GM19397 (cell line): ENCODE measurements at regions not wholly inside any gene's neighbourhood (a gene's known extent, or its start where the extent isn't known, plus 50 kb on each side); places are given as distances from the start of the nearest gene placed in this dataset.

Experiments
- ATAC-seq: cut with Tn5 transposase; IDR thresholded peaks from one replicate; pipeline ENCODE4 v1.9.1; 2021; ENCODE audit warnings: mild to moderate bottlenecking, moderate library complexity; ENCODE audit not compliant: unreplicated experiment

DNA sequence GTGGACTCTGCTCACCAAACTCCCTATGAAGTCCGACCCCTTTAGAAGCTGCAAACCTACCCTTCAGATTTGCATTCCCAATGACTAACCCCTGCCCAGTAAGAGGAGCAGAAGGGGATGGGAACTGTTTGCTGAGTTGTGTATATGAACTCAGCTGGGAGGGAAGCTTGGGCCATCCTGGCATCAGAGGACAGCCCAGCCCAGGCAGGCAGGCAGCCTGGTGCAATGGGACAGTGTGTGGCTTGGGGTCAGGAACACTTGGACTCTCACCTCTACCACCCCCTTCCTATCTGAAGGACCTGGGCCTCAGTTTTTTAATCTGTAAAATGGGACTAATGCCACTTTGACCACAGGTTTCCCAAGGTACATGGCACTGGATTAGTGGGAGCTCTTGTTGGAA, 147.4 kb upstream of the GPR26 start:
- no peak for ATAC-seq

DNA sequence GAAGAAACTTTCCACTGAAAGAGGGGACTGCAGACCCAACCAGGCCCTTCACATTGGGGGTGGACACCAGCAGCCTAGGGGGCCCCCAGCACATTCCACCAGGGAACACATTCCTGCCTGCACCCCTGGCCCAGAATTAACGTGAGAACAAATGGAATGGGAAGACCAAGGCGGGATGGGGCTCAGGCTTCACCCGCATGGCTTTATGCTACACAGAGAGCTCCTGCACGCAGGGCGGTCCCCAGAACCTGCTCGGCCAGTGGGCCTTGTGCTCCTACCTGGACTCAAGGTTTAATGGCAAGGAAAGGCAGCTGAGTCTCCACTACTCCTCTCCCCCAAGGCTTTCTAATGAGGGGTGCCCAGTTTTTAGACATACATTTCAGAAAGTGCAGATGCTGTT, 146.3 kb upstream of the GPR26 start:
- no peak for ATAC-seq

DNA sequence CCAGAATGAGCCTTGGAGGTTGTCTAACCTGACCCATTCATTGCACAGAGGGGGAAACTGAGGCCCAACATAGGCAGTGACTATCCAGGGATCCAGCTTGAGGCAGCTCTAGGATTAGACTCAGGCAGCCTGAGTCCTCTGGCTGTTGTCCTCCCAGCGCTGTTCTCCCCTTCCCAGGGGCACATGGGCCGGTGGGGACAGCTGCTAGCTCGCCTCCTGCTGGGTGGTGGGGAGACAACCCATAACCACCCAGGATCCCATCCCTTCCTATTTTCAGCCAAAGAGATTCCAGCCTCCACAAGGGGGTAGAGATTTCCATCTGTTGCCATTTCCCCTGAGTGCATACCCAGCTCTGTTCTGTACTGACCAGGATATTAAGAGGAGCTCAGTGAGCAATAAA, 145.1 kb upstream of the GPR26 start:
- ATAC-seq, result no peak

DNA sequence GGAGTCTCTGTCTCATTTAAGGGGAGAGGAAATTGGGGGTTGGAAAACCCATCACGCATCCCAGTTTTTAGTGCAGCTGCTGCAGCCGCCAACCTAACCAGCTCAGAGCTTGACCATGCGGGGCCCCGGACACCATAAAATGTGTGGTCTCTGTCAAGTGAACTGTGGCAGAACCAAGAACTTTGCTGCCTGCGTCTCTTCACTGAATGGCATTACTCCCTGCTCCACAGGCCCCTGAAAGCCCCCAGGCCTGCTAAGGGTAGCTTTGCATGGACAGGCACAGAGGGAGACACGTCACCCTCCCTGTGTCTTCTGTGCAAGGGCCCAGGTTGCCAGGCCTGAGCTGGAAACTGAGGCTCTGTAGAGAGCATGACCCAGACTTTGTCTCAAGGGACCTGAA, 144.6 kb upstream of the GPR26 start:
- ATAC-seq, result no peak

DNA sequence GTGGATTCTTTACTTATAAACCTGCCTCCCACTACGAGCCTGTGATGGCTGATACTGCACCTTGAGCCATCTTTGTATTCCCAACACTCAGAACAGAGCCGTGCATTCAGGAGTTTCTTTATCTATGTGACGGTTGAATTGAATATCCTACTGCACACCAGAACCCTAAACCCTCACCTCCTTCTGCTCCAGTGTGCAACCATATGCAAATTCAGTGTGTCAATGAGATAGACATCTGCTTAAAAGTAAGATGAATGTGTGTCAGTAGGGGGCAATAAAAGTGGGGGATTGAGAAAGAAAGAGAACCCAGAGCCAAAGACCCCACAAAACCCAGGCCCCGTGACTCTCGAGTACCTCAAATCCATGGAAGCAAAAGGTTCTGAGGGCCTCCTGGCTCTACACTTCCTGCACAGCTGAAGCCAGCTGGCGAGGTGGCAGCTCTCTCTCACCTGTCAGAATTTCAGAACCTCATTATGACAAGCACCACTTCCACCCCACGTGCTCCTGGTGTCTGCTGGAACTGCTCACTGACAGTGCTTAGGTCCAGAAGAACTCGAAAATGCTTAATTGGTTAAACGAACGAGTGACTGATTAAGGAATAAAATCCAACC, 143.3 kb upstream of the GPR26 start:
- no peak for ATAC-seq

DNA sequence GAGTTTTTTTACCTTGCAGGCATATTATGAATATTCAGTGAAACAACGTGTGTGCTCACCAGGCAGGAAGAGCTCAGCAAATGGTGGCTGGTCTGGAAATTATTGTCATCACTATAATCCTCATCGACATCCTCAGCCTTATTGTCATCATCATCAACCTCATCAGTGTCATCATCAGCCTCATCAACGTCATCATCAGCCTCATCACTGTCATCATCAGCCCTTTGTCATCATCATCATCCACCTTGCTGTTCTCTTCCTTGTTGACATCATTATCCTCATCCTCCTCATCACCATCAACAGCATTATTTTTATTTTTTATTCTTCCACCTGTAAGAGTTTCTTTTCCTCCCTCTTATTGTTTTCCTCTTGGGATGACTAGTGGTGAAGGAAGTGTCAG, 142.3 kb upstream of the GPR26 start:
- ATAC-seq, result no peak

DNA sequence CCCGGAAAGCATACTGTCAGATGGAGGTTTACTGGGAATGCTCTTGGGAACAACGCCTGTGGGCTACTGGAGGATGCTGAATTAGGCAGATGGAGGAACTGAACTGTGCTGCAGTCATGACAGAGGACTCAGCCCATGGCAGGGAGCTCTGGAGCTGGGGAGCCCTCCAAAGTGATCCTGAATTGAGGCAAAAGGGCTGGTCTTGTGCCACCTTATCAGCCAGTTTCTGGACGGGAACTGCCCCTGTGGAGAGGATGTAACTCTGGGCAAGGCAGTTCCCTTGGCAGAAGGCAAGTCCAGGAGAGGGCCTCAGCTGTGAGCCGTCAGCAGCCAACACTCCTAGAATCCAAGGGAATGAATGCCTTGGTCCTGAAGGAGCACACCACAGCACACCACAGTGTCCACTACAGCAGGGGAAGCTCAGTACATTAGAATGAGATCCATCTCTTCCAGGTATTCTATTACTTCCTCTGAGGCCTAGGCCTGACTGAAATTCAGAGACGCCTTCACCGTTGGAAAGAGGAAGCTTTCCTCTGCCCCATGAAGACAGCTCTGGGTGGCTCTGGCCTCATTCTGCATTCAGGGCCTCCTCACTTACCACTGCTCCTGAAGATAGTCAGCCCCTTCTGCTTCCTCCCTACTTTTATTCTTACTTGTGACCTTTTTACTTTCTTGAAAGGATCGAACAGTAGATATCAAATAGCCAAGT, 139.6 kb upstream of the GPR26 start:
- ATAC-seq, result no peak

DNA sequence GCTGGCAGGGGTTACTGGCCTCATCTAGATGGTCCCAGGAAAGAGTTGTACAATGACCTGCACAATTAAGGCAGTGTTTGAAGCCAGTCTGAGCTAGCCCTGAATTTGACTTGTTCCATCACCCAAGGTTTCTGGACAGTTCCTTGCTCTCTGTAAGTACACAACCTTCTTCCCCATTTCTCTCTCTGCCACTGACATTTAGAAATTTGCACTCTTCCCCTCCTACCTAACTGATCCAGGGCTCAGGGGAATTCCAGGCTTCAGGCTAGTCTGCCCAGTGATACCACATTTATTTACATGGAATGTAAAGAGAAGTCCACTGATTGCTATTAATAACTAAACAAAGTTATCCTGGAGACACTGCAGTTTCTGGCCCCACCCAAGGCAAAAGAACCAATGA, 139.0 kb upstream of the GPR26 start:
- no peak for ATAC-seq

DNA sequence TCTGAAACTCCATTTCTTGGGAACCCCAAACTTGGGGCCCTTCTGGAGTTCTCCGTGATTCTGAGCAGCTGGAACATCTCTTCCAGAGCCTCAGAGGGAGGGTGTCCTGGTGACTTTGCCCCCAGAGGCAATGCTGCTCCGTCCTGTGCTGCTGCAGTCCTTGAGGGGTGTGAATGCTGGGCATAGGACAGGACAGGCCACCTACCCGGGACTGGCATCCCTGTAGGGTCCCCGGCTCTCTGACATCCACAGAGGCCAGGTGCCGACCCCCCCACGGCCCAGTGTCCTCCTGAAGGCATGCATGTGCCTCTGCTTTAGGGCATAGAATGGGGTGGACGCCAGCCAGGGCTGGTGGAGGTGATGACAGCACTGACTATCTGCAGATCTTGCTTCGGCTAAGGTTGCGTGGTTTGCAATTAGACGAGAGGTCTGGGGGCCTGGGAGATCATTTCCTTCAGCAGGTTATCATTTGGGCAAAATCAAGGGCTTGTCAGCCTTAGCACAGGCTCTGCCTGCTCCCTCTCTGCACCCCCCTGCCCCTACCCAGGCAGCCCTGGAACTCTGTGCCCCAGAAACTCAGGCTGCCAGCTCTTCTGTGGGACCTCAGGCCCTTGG, 136.9 kb upstream of the GPR26 start:
- no peak for ATAC-seq

DNA sequence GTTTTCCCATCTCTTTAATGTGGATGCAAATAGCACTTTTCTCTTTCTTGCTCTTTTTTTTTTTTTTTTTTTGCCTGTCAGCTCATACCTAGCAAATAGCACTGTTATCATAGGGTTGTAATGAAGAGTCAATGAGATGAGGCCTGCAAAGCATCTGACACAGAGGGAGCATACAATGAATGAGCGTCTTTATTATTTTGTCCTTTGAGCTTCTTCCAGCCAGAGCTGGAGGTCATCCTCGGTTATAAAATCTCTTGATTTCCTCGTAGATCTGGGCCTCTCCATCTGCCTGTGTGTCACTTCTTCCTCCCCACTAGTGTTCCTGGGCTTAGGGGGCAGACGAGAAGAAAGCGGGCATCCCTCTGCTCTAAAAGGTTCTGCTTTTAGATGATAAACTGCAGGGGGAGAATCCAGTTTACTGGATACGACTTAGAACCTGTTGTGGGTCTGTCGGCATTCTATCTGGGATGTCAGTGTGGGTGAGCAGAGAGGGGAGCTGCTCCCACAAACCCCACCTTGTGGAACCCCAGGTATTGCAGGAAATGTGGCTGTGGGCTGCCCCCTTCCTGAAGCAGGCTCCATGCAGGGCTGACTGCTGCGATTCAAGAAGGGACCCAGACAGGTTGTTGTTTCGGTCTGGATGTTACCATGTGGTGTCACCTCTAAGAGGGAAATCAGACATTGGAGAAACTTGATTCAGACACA, 135.8 kb upstream of the GPR26 start:
- no peak for ATAC-seq

DNA sequence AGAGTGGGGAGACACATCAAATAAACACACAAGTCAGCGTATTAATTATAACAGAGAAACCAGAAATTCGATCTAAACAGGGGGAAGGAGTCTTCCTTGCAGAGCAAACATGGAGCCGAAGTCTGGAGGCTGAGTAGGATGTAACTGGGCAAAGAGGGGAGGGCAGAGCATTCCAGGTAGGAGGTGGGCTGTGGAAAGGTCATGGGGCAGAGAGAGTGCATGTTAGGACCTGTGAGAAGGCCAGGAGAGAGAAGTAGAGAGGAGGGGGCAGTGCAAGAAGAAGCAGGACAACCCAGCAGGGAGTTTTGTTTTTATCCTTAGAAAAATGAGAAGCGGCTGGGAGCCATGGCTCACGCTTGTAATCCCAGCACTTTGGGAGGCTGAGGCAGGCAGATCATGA, 130.8 kb upstream of the GPR26 start:
- no peak for ATAC-seq

DNA sequence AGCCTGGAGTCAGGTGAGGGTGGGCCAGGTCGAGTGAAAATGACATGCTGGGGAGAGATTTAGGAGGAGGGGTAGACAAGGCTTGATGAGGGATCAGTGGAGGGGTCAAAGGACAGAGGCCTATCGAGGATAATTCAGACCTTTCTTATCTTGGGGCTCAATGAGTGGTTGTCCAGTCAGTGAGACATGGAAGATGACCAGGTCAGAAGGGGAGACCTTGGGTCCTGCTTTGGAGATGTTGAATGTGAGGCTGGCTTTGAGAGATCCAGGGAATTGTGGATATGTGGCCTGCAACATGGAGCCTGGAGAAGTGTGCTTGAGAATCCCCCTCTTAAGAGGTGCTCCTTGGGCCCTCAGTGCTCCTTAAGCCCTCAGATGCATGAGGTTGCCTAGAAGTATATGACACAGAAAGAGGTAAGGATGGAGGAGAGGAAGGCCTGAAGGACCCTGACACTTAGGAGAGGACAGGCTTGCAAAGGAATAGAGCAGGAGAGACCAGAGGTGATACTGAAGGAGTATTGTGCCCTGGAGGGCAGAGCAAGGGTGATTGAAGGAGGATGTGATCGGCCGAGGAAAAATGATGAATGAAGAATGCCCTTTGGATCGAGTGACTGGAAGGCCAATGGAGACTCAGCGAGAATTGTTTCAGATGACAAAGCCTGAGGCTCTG, 129.8 kb upstream of the GPR26 start:
- ATAC-seq, result no peak

DNA sequence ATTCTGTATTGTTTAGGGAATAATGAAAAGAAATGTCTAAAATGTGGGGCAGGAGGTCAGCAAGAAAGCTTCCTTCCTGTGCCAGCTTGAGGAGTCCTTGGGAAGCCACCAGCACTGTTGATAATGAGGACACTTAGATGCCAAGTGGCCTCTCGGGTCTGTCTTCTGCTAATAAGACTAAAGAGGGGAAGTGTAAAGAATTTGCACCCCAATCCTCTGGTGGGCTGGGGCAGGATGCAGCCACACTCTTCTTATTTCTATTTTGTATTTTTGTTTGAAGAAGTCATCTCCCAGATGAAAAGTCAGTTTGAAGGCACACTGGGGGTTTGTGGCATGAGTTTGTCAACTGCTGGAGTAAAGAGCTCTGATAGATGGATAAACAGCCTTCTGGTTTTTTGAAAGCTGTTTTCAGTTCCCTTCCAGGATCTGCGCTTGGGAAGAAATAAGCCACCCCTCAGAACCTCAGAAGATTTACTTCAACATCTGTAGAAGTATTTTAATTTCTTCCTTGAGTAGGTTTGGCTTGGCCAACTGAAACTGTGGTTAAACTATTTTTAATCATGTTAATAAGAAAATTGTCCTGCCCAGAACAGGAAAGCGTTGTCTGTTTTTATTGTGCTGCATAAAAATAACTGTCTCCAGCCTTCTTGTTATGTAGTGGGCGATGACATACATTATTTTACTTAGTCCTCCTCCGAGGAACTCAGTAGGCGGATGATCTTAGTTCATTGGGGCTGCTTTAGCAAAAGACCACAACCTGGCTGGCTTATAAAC, 128.8 kb upstream of the GPR26 start:
- no peak for ATAC-seq

DNA sequence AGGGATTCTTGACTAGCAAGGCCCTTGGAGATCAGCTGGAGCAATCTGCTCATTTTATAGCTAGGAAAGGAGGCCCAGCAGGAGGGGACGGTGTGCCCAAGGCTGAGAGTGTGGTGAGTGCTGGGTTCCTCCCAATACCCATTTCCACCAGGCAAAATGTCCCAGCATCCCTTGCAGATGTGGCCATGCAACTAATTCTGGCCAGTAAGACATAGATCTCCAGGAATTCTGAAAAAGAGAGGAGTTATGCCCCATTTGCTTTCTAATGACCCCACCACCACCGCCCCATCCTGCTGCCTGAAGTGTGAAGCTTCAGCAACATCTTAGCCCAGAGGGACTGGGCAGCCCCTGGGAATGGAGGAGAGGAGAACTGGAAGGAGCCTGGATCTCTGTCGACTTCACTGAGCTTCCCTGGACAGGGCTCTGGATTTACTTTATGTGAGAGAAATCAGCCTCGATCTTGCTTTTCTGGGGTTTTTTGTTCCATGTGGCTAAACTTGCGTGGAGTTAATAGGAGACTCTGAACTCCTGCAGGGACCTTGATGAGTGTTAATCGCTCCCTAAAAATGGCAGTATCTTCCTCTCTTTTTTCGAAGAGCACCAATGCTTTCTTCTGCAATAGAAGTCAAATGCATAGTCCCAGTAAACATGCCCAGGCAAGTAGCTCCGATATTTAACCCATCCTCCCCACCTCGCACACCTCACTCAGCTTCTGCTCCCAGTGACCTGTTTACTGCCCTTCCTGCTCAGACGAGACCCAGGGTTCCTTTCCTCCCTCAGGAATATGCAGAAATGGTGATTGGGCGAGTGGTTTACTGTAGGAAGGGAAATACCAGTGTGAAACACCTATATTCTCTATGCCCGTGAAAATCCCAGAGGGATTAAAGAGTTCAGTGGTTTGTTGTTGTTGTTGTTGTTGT, 127.5 kb upstream of the GPR26 start:
- ATAC-seq, result no peak

DNA sequence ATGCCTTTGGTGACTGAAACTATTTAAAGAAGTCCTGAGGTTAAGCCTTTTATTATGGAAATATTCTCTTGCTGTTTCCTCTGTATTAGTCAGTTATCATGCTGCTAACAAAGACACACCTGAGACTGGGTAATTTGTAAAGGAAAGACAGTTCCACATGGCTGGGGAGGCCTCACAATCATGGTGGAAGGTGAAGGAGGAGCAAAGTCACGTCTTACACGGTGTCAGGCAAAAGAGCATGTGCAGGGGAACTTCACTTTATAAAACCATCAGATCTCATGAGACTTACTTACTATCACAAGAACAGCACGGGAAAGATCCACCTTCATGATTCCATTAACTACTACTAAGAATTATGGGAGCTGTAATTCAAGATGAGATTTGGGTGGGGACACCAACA, 121.2 kb upstream of the GPR26 start:
- ATAC-seq, result no peak

DNA sequence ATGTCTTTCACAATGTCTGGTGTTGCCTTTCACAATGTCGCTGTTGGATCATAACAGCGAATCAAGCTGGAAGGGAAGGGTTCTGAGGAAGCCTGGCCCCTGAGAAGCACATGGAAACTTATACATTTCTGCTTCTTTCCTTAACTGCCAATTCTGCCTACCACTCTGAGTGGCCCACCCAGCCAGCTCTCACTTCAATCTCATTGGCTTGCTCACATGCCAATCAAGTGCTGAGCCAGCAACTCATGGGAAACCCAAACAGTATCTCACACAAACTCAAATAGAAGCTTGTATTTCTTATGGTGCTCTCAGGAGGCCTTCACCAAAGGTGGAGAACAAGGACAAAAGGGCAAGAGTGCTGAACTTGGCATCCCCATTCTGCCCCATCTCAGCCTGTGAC, 117.4 kb upstream of the GPR26 start:
- no peak for ATAC-seq

DNA sequence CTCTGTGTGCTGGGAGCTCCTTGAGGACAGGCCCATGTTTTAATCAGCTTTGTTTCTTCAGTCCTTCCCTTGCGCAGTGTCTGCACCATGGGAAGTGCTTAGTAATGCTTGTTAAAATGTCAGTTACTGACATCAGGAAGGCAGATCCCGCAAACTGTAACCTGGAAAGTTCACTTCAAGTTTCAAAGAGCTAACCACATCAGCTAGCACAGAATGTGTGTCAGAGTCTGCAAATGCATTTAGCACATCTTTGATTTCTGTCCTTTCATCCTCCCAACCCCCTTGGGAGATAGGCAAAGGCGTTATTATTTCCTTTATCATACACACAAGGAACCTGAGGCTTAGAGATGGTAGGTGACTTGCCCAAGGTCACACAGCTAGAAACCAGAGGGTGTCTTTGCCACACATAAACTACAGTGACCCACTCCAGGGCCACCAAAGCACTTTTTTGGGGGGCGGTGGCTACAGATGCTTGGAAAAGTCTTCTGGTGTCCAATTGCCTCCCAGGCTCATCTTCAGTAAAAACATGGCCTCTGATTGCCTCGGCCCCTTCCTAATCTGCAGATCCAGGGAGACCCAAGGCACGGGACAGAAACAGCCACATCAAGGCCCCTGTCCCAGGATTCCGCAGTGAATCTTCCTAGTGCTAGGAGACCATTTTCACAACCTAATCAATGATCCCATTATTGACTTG, 116.2 kb upstream of the GPR26 start:
- no peak for ATAC-seq

DNA sequence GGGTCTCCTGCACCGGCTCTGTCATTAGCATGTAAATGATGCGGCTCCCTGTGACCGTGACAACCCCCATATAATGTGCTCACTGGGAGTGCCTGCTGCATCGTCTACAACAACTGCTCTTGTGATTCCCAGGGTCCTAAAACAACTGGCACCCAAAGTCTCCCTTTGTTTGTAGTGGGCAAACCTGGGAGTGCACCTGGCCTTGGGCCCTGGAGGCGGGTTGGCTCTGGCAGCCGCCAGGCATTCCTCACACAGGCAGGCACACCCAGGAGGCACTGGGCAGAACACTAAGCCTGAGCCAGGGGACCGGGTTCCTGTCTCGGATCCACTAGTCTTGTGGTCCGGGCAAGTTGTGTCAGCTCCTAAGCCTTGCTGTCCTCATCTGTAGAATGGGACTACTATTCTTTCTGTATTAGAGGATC, 115.5 kb upstream of the GPR26 start:
- ATAC-seq, result no peak

DNA sequence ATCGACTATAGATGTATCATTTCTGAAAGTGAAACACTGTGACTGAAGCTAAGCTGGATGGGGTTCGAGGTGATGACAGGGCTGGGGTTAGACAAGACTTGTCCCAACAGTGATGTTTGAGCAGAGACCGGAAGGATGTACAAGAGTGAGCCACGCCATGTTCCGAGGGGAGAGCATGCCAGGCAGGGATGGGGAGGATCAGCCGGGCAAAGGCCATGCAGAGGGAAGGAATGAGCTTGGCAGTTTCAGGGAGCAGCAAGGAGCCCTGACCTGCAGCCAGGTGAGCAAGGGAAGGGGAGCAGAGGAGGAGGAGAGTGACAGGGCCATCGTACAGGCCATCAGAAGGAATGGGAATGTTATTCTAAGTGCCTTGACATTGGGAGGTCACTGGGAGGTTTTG, 114.9 kb upstream of the GPR26 start:
- ATAC-seq, result no peak
